OCI-LY3 (cell line): ENCODE measurements at regions not wholly inside any gene's neighbourhood (a gene's known extent, or its start where the extent isn't known, plus 50 kb on each side); places are given as distances from the start of the nearest gene placed in this dataset.

ENCODE experiments used
- H2AFZ ChIP-seq: fragments of 200-600, 300-600 bp; shearing (Covaris generic); 2 replicates; pipeline ENCODE4 v1.6.0; 2014; ENCODE audit warnings: antibody characterized with exemption, low read depth, low read length
- H3K27ac ChIP-seq: fragments of 200-600, 300-600 bp; sonication (generic); 2 replicates; pipeline ENCODE4 v1.5.1; 2014; ENCODE audit warnings: mild to moderate bottlenecking, low read length, moderate library complexity, mixed read lengths
- H3K27me3 ChIP-seq: fragments of 200-600, 300-600 bp; sonication (generic); 2 replicates; pipeline ENCODE4 v1.6.1; 2014; ENCODE audit warnings: low read depth, low read length, mixed read lengths
- H3K36me3 ChIP-seq: fragments of 200-600, 300-600 bp; sonication (generic); replicated peaks from 2 replicates; pipeline ENCODE3; 2014; ENCODE audit warnings: low read depth, low read length, mixed read lengths
- H3K4me1 ChIP-seq: fragments of 300-600, 200-600 bp; sonication (generic); 2 replicates; pipeline ENCODE4 v1.6.1; 2014; ENCODE audit warnings: low read length, mixed read lengths
- H3K4me2 ChIP-seq: fragments of 200-600, 300-600 bp; sonication (generic); 2 replicates; pipeline ENCODE4 v1.6.1; 2014; ENCODE audit warnings: low read length, mixed read lengths
- H3K4me3 ChIP-seq: fragments of 300-600, 200-600 bp; sonication (generic); 2 replicates; pipeline ENCODE4 v1.5.1; 2014; ENCODE audit warnings: antibody characterized with exemption, mild to moderate bottlenecking, low read length, moderate library complexity
- H3K79me2 ChIP-seq: fragments of 300-600, 200-600 bp; shearing (Covaris generic); 2 replicates; pipeline ENCODE4 v1.6.1; 2014; ENCODE audit warnings: mild to moderate bottlenecking, low read length, mixed read lengths
- H3K9ac ChIP-seq: fragments of 300-600, 200-600 bp; shearing (Covaris generic); 2 replicates; pipeline ENCODE4 v1.6.0; 2014; ENCODE audit warnings: mild to moderate bottlenecking, low read length, moderate library complexity
- H3K9me3 ChIP-seq: fragments of 200-600, 300-600 bp; shearing (Covaris generic); 2 replicates; pipeline ENCODE4 v1.6.1; 2014; ENCODE audit warnings: low read length, mixed read lengths; ENCODE audit not compliant: insufficient read depth
- H4K20me1 ChIP-seq: fragments of 200-600, 300-600 bp; sonication (generic); 2 replicates; pipeline ENCODE4 v1.6.1; 2016; ENCODE audit warnings: low read length, mixed read lengths; ENCODE audit not compliant: insufficient read depth
- EZH2phosphoT487 ChIP-seq: fragments of 200-600 bp; shearing (Covaris generic); IDR thresholded peaks from 2 replicates; pipeline ENCODE4 v1.6.1; 2018; ENCODE audit warnings: antibody characterized with exemption, mixed run types, low read depth
- TF ChIP-seq, protein P1 (sequence below): fragments of 200-600, 300-600 bp; sonication (generic); IDR thresholded peaks from 2 replicates; pipeline ENCODE4 v1.5.1; 2014; ENCODE audit warnings: antibody characterized with exemption, low read length, low read depth

GRCh38 chr5:60136841-60137240 lies 243.3 kb upstream of the PDE4D start:
- TF ChIP-seq, protein P1, sequence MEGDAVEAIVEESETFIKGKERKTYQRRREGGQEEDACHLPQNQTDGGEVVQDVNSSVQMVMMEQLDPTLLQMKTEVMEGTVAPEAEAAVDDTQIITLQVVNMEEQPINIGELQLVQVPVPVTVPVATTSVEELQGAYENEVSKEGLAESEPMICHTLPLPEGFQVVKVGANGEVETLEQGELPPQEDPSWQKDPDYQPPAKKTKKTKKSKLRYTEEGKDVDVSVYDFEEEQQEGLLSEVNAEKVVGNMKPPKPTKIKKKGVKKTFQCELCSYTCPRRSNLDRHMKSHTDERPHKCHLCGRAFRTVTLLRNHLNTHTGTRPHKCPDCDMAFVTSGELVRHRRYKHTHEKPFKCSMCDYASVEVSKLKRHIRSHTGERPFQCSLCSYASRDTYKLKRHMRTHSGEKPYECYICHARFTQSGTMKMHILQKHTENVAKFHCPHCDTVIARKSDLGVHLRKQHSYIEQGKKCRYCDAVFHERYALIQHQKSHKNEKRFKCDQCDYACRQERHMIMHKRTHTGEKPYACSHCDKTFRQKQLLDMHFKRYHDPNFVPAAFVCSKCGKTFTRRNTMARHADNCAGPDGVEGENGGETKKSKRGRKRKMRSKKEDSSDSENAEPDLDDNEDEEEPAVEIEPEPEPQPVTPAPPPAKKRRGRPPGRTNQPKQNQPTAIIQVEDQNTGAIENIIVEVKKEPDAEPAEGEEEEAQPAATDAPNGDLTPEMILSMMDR, result no peak
- no peak for TF ChIP-seq EZH2phosphoT487
- Histone ChIP-seq H3K4me1 (no peaks in the 10 kb centered on the region), H3K9ac (no peak overlapping the region), H3K4me2 (no peak overlapping the region), H3K27ac (no peak overlapping the region), H4K20me1 (no peaks in the 10 kb centered on the region), H3K4me3 (no peak overlapping the region), H3K36me3 (no peaks in the 10 kb centered on the region), H2AFZ (no peak overlapping the region), H3K27me3 (no peaks in the 10 kb centered on the region), H3K9me3 (no peaks in the 10 kb centered on the region), H3K79me2 (no peaks in the 10 kb centered on the region)

DNA sequence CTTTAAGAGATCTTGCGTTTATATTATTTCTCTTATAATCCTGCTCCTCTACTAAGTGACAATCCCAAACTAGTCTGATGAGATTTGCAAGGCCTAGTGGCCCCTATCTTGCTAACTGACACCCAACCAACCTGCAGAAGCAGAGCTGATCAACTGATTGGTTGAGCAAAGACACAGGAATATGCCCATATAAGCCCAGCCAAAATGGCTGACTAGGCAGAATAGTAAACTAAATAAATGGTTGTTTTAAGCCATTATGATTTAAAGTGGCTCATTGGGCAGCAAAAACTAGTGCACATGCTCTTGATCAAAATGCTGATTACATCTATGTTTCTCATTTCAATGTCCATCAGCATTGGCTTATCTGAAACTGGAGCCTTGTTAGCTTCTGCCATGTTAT lies 238.0 kb upstream of the PDE4D start:
- H4K20me1 ChIP-seq, result no peaks in the 10 kb centered on the region
- H3K4me1 ChIP-seq, result no peaks in the 10 kb centered on the region
- no peaks in the 10 kb centered on the region for H3K9me3 ChIP-seq
- H3K79me2 ChIP-seq, result no peaks in the 10 kb centered on the region
- no peak overlapping the region for H3K4me3 ChIP-seq
- H3K9ac ChIP-seq, result no peak overlapping the region
- no peak for TF ChIP-seq EZH2phosphoT487
- TF ChIP-seq, protein P1, result no peak
- no peak overlapping the region for H3K27ac ChIP-seq
- H3K4me2 ChIP-seq, result no peak overlapping the region
- no peaks in the 10 kb centered on the region for H3K27me3 ChIP-seq
- H3K36me3 ChIP-seq, result no peaks in the 10 kb centered on the region
- H2AFZ ChIP-seq, result no peak overlapping the region

GRCh38 chr5:60125636-60126035 lies 232.1 kb upstream of the PDE4D start:
- Histone ChIP-seq H3K9me3 (no peaks in the 10 kb centered on the region), H3K9ac (no peak overlapping the region), H3K4me3 (no peak overlapping the region), H3K27ac (no peak overlapping the region), H3K36me3 (no peaks in the 10 kb centered on the region), H4K20me1 (no peaks in the 10 kb centered on the region), H3K27me3 (no peaks in the 10 kb centered on the region), H3K4me2 (no peak overlapping the region), H3K4me1 (no peaks in the 10 kb centered on the region), H2AFZ (no peak overlapping the region), H3K79me2 (no peaks in the 10 kb centered on the region)
- TF ChIP-seq EZH2phosphoT487, result no peak
- TF ChIP-seq, protein P1, result no peak

DNA sequence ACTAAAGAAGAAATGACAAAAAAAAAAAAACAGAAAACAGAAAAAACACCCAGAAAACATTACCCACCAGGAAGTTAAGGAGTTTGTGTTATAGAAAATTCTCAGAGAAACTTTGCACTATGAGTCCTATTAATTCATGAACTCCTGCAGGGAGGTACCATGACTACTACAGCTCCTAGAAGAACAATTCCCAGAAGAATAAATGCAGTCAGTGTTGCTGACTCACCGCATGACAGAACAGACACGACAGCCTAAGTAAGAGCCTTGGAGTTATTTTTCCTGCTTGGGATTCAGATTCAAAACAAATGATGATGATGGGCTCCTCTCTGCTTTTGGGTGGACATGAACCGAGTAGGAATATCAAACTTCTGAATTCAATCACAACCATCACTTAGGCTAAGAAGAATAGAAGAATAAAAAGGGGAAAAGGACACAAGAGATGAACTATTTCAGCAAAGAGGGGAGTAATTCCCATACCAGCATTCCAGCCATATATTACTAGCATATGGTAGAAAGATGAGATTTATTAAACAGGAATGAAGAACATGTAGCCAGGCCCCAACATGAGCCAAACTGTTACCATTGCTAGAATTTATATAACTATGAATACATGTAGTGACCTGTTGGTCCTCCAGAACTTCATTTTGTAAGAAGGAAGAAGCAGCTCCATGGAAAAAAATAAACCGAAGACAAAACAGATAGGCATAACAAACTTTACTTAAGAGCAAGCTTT lies 209.6 kb upstream of the PDE4D start:
- Histone ChIP-seq H3K9me3 (no peaks in the 10 kb centered on the region), H3K9ac (no peak overlapping the region), H3K27me3 (no peaks in the 10 kb centered on the region), H4K20me1 (no peaks in the 10 kb centered on the region), H3K79me2 (no peaks in the 10 kb centered on the region), H3K27ac (no peak overlapping the region), H3K4me3 (no peak overlapping the region), H2AFZ (no peak overlapping the region), H3K4me1 (no peaks in the 10 kb centered on the region), H3K36me3 (no peaks in the 10 kb centered on the region), H3K4me2 (no peak overlapping the region)
- no peak for TF ChIP-seq EZH2phosphoT487
- TF ChIP-seq, protein P1, result no peak
